ENCODE measurements at regions not wholly inside any gene's neighbourhood (a gene's known extent, or its start where the extent isn't known, plus 50 kb on each side); places are given as distances from the start of the nearest gene placed in this dataset.

GRCh38 chr2:128412181-128412871 lies 93.7 kb upstream of the HS6ST1 start:
- Histone ChIP-seq H3K36me3 (ENCODE audit: control insufficient read depth, insufficient read depth, low read length) (no peaks in the 10 kb centered on the region), H3K4me3 (ENCODE audit: low read depth, low read length) (no peak overlapping the region), H3K27me3 (replicated peaks; ENCODE audit: control insufficient read depth, insufficient read depth, low read length) (no peaks in the 10 kb centered on the region), H3K9me3 (no peaks in the 10 kb centered on the region), H3K4me1 (no peaks in the 10 kb centered on the region)
- Mint-ChIP-seq H3K36me3 (ENCODE audit: insufficient read depth, unreplicated experiment) (no peaks in the 10 kb centered on the region), H3K4me1 (ENCODE audit: low read depth, unreplicated experiment) (no peaks in the 10 kb centered on the region), H3K4me3 (ENCODE audit: unreplicated experiment) (no peak overlapping the region), H3K27me3 (ENCODE audit: insufficient read depth, unreplicated experiment) (no peaks in the 10 kb centered on the region), H3K9me3 (ENCODE audit: unreplicated experiment) (no peaks in the 10 kb centered on the region), H3K27ac (ENCODE audit: unreplicated experiment) (no peak overlapping the region)
- TF ChIP-seq, protein P1, sequence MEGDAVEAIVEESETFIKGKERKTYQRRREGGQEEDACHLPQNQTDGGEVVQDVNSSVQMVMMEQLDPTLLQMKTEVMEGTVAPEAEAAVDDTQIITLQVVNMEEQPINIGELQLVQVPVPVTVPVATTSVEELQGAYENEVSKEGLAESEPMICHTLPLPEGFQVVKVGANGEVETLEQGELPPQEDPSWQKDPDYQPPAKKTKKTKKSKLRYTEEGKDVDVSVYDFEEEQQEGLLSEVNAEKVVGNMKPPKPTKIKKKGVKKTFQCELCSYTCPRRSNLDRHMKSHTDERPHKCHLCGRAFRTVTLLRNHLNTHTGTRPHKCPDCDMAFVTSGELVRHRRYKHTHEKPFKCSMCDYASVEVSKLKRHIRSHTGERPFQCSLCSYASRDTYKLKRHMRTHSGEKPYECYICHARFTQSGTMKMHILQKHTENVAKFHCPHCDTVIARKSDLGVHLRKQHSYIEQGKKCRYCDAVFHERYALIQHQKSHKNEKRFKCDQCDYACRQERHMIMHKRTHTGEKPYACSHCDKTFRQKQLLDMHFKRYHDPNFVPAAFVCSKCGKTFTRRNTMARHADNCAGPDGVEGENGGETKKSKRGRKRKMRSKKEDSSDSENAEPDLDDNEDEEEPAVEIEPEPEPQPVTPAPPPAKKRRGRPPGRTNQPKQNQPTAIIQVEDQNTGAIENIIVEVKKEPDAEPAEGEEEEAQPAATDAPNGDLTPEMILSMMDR (IDR thresholded peaks at IDR 0.05; ENCODE audit: insufficient read depth in 1 of 2, low read depth in 1 of 2, low read length in 1 of 2, severe bottlenecking in 1 of 2, unreplicated experiment in 1 of 2): no peak
- CTCF ChIA-PET: no interaction called here
- POLR2A ChIA-PET: no interaction called here
- BruUV-seq (replicated peaks): no TSS peak
- no peak for DNase-seq
- intact Hi-C loops (cut with micrococcal nuclease; ENCODE audit: unreplicated experiment): no loop called here

DNA sequence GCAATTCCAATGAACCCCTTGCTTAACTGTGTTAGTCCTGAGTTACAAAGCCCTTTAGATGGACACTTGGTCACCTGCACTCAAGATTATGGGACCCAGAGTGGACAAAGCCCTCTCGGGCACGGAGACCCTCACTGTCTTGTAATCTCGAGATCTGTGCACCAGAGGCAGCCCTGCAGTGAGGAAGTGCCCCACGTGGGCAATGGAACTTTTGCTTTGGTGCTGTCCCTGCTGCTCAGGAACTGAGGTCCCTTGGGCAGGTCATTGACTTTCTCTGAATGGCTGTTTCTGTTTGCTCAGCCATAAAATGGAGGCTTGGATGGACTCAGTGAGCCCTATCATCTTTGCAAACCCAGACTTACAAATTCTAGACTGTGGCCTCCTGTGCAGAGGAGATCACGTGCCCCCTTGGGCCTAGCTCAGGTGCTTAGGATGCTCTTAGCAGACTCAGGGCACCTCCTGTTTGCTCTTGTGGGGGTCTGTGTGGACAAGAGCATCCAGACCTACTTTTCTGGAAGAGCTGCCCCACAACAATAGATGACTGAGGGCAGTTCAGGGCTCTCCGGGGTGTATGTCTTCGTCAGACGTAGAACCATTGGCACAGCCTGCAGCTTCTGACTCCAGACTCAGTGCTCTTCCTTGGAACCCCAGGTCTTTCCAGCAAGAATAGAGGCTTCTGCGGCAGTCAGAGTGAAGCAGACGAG lies 94.5 kb upstream of the HS6ST1 start:
- Mint-ChIP-seq H3K27ac (ENCODE audit: unreplicated experiment) (no peak overlapping the region), H3K36me3 (ENCODE audit: insufficient read depth, unreplicated experiment) (no peaks in the 10 kb centered on the region), H3K4me1 (ENCODE audit: low read depth, unreplicated experiment) (no peaks in the 10 kb centered on the region), H3K4me3 (ENCODE audit: unreplicated experiment) (no peak overlapping the region), H3K9me3 (ENCODE audit: unreplicated experiment) (no peaks in the 10 kb centered on the region), H3K27me3 (ENCODE audit: insufficient read depth, unreplicated experiment) (no peaks in the 10 kb centered on the region)
- BruUV-seq (replicated peaks): no TSS peak
- Histone ChIP-seq H3K9me3 (no peaks in the 10 kb centered on the region), H3K36me3 (ENCODE audit: control insufficient read depth, insufficient read depth, low read length) (no peaks in the 10 kb centered on the region), H3K4me1 (no peaks in the 10 kb centered on the region), H3K27me3 (replicated peaks; ENCODE audit: control insufficient read depth, insufficient read depth, low read length) (no peaks in the 10 kb centered on the region), H3K4me3 (ENCODE audit: low read depth, low read length) (no peak overlapping the region)
- intact Hi-C loops (cut with micrococcal nuclease; ENCODE audit: unreplicated experiment): no loop called here
- TF ChIP-seq, protein P1 (IDR thresholded peaks at IDR 0.05; ENCODE audit: insufficient read depth in 1 of 2, low read depth in 1 of 2, low read length in 1 of 2, severe bottlenecking in 1 of 2, unreplicated experiment in 1 of 2): no peak
- DNase-seq: no peak
- POLR2A ChIA-PET: no interaction called here
- CTCF ChIA-PET: no interaction called here

DNA sequence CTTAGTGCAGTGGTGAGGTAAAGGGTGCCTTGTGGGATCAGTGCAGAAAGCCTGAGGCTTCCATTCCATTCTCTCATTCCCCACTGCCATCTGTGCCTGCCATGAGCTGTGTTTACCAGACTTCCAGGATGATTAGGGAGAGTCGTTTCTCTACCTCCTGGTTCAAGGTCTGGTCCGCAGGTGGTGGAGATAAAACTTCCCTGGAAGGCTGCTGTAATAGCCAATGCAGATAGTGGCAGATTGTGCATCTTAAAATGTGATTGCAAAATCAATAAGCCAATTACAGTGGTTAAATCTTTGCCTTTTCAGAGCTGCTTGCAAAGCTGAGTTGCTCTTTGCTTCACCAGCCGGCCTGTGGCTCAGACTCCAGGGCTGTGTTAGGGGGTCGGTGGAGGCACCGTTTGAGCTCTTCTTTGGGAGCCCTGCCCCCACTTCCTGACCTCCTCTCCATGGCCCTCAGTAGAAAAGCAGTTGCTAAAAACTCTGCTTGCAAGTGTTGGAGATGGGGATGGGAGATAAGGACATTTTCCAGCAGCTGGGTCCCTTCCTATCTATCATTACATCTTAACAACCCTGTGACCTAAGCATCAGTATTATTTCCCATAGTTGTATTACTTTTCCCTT lies 95.2 kb upstream of the HS6ST1 start:
- POLR2A ChIA-PET: no interaction called here
- H3K9me3 ChIP-seq: no peaks in the 10 kb centered on the region
- H3K4me3 ChIP-seq (ENCODE audit: low read depth, low read length): no peak overlapping the region
- no peaks in the 10 kb centered on the region for H3K27me3 Mint-ChIP-seq (ENCODE audit: insufficient read depth, unreplicated experiment)
- CTCF ChIA-PET: no interaction called here
- no peaks in the 10 kb centered on the region for H3K27me3 ChIP-seq (replicated peaks; ENCODE audit: control insufficient read depth, insufficient read depth, low read length)
- intact Hi-C loops (cut with micrococcal nuclease; ENCODE audit: unreplicated experiment): no loop called here
- H3K4me1 ChIP-seq: no peaks in the 10 kb centered on the region
- H3K36me3 ChIP-seq (ENCODE audit: control insufficient read depth, insufficient read depth, low read length): no peaks in the 10 kb centered on the region
- H3K36me3 Mint-ChIP-seq (ENCODE audit: insufficient read depth, unreplicated experiment): no peaks in the 10 kb centered on the region
- no peaks in the 10 kb centered on the region for H3K4me1 Mint-ChIP-seq (ENCODE audit: low read depth, unreplicated experiment)
- no TSS peak for BruUV-seq (replicated peaks)
- DNase-seq: no peak
- no peak overlapping the region for H3K4me3 Mint-ChIP-seq (ENCODE audit: unreplicated experiment)
- TF ChIP-seq, protein P1 (IDR thresholded peaks at IDR 0.05; ENCODE audit: insufficient read depth in 1 of 2, low read depth in 1 of 2, low read length in 1 of 2, severe bottlenecking in 1 of 2, unreplicated experiment in 1 of 2): no peak
- H3K9me3 Mint-ChIP-seq (ENCODE audit: unreplicated experiment): no peaks in the 10 kb centered on the region
- no peak overlapping the region for H3K27ac Mint-ChIP-seq (ENCODE audit: unreplicated experiment)

Data from Caco-2 (cell line).